GM23248 (cell line): ENCODE measurements at regions not wholly inside any gene's neighbourhood (a gene's known extent, or its start where the extent isn't known, plus 50 kb on each side); places are given as distances from the start of the nearest gene placed in this dataset.

Source experiments
- EZH2 ChIP-seq: fragments of 200-600 bp; sonication (generic); IDR thresholded peaks from 2 replicates; pipeline ENCODE4 v1.6.1; 2018; ENCODE audit warnings: antibody characterized with exemption, mild to moderate bottlenecking; ENCODE audit not compliant: insufficient read depth, poor library complexity, severe bottlenecking
- EZH2phosphoT487 ChIP-seq: fragments of 200-600 bp; sonication (generic); IDR thresholded peaks from 2 replicates; pipeline ENCODE4 v1.6.1; 2018; ENCODE audit warnings: antibody characterized with exemption, moderate library complexity, mild to moderate bottlenecking, low read depth; ENCODE audit not compliant: insufficient read depth

DNA sequence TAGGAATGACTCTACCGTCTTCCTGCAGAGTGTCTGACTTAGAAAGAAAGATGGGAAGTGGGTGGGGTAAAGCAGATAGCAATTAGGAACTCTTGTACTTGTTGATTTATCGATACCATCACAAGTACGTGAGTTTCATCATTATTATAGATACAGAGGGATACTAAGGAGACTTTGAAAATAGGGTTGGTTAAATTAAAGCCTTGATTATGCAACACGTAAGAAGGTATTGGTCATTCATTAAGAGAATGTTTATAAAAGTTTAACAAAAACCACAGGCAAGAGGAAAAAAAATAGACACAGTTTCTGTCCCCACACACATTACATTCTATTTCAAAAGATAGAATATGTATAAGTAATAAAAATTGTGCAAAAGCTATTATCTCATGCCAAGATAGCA, 65.9 kb upstream of the UGT2B7 start:
- TF ChIP-seq EZH2phosphoT487 (no peak), EZH2 (no peak)
